CD14-positive monocyte (primary cell): ENCODE measurements at regions not wholly inside any gene's neighbourhood (a gene's known extent, or its start where the extent isn't known, plus 50 kb on each side); places are given as distances from the start of the nearest gene placed in this dataset.

ENCODE experiments used
- DNase-seq, 3 donors: peaks; one replicate each; pipeline ENCODE4 v3.0.0-alpha.2; 2011 to 2022
- H2AFZ ChIP-seq: 2 replicates; pipeline ENCODE4 v1.6.0; 2012; ENCODE audit warnings: mild to moderate bottlenecking, low read depth, low read length, inconsistent platforms; ENCODE audit not compliant: insufficient read depth, poor library complexity, severe bottlenecking
- H3K27ac ChIP-seq, 2 donors: 1 replicate in 1 of 2; 2 replicates in 1 of 2; pipeline ENCODE4 v1.5.1; 2012 to 2013; ENCODE audit warnings: low read length in 2 of 2, control low read depth in 1 of 2, inconsistent platforms in 1 of 2, low read depth in 1 of 2, mild to moderate bottlenecking in 1 of 2
- H3K27me3 ChIP-seq, 2 donors: one replicate each; pipeline versions ENCODE4 v1.6.0 to v1.6.1; 2011 to 2013; ENCODE audit warnings: low read length in 2 of 2; ENCODE audit not compliant: control insufficient read depth in 2 of 2, insufficient read depth in 2 of 2
- H3K36me3 ChIP-seq, 2 donors: replicated peaks in 1 of 2; 1 replicate in 1 of 2; 2 replicates in 1 of 2; pipeline versions ENCODE4 v1.5.1 to v1.6.1; 2012 to 2013; ENCODE audit warnings: low read length in 2 of 2, control low read depth in 1 of 2, inconsistent platforms in 1 of 2, mild to moderate bottlenecking in 1 of 2; ENCODE audit not compliant: insufficient read depth in 2 of 2, control insufficient read depth in 1 of 2
- H3K4me1 ChIP-seq, 2 donors: 1 replicate in 1 of 2; 2 replicates in 1 of 2; pipeline versions ENCODE4 v1.5.1 to v1.6.1; 2012 to 2013; ENCODE audit warnings: low read length in 2 of 2, control low read depth in 1 of 2, inconsistent platforms in 1 of 2, mild to moderate bottlenecking in 1 of 2, moderate library complexity in 1 of 2; ENCODE audit not compliant: insufficient read depth in 2 of 2, control insufficient read depth in 1 of 2
- H3K4me2 ChIP-seq: replicated peaks from 2 replicates; pipeline ENCODE3; 2012; ENCODE audit warnings: low read length, moderate library complexity, mild to moderate bottlenecking; ENCODE audit not compliant: poor library complexity, severe bottlenecking; ENCODE audit errors: extremely low read depth
- H3K4me3 ChIP-seq, 3 experiments: fragments of 200-600 bp in 1 of 3; sonication (generic) in 1 of 3; replicated peaks in 1 of 3; 1 replicate in 2 of 3; 2 replicates in 1 of 3; pipeline ENCODE4 v1.5.1; 2011 to 2013; ENCODE audit warnings: low read length in 3 of 3, mild to moderate bottlenecking in 3 of 3, control low read depth in 2 of 3, low read depth in 2 of 3, inconsistent platforms in 1 of 3, moderate library complexity in 1 of 3
- H3K79me2 ChIP-seq: 2 replicates; pipeline ENCODE4 v1.6.0; 2012; ENCODE audit warnings: mild to moderate bottlenecking, control low read depth, inconsistent platforms, low read length, moderate library complexity; ENCODE audit not compliant: insufficient read depth
- H3K9ac ChIP-seq: 2 replicates; pipeline ENCODE4 v1.6.0; 2017; ENCODE audit warnings: low read length, mild to moderate bottlenecking; ENCODE audit not compliant: insufficient read depth, poor library complexity, severe bottlenecking
- H3K9me3 ChIP-seq, 2 donors: replicated peaks in 1 of 2; 1 replicate in 1 of 2; 2 replicates in 1 of 2; pipeline versions ENCODE4 v1.5.1 to v1.6.1; 2012 to 2013; ENCODE audit warnings: low read length in 2 of 2, control low read depth in 1 of 2; ENCODE audit not compliant: control insufficient read depth in 1 of 2, insufficient read depth in 1 of 2
- H4K20me1 ChIP-seq: 2 replicates; pipeline ENCODE4 v1.6.0; 2012; ENCODE audit warnings: mild to moderate bottlenecking, low read length, control low read depth, moderate library complexity; ENCODE audit not compliant: insufficient read depth
- H3K27ac Mint-ChIP-seq, 7 donors: one replicate each; pipeline ENCODE4 v1.8.0; 2020; ENCODE audit warnings: mild to moderate bottlenecking in 7 of 7, mixed read lengths in 7 of 7, moderate library complexity in 6 of 7, inconsistent platforms in 2 of 7
- H3K27me3 Mint-ChIP-seq, 3 donors: one replicate each; pipeline ENCODE4 v1.8.0; 2021 to 2022; ENCODE audit warnings: low read depth in 3 of 3, mild to moderate bottlenecking in 3 of 3, mixed read lengths in 3 of 3, moderate library complexity in 3 of 3, inconsistent platforms in 1 of 3
- H3K36me3 Mint-ChIP-seq, 2 donors: one replicate each; pipeline ENCODE4 v1.8.0; 2020; ENCODE audit warnings: mixed read lengths in 2 of 2, inconsistent platforms in 1 of 2, mild to moderate bottlenecking in 1 of 2
- H3K4me1 Mint-ChIP-seq: one replicate; pipeline ENCODE4 v1.8.0; 2020; ENCODE audit warnings: mild to moderate bottlenecking, mixed read lengths
- H3K4me3 Mint-ChIP-seq, 2 donors: one replicate each; pipeline ENCODE4 v1.8.0; 2020; ENCODE audit warnings: mild to moderate bottlenecking in 2 of 2, mixed read lengths in 2 of 2, moderate library complexity in 1 of 2
- H3K9me3 Mint-ChIP-seq, 7 donors: one replicate each; pipeline ENCODE4 v1.8.0; 2020 to 2022; ENCODE audit warnings: mixed read lengths in 7 of 7, mild to moderate bottlenecking in 6 of 7, moderate library complexity in 6 of 7, inconsistent platforms in 2 of 7
- WGBS: methylation state at CpG from one replicate; pipeline ENCODE4 v1.1.5; 2013; ENCODE audit warnings: missing lambda C conversion rate; ENCODE audit not compliant: insufficient coverage; 5-methylcytosine and 5-hydroxymethylcytosine counted together
- intact Hi-C, 2 donors: fragments of 100-400 bp; cut with micrococcal nuclease; formaldehyde crosslinking; loops; one replicate each; pipeline versions ENCODE4 v1.15.0 to v1.15.1; 2023
- TF ChIP-seq, protein P1 (sequence below): fragments of 200-600 bp; IDR thresholded peaks from one replicate; pipeline ENCODE4 v1.8.0; 2022; ENCODE audit warnings: antibody characterized with exemption, mild to moderate bottlenecking

DNA sequence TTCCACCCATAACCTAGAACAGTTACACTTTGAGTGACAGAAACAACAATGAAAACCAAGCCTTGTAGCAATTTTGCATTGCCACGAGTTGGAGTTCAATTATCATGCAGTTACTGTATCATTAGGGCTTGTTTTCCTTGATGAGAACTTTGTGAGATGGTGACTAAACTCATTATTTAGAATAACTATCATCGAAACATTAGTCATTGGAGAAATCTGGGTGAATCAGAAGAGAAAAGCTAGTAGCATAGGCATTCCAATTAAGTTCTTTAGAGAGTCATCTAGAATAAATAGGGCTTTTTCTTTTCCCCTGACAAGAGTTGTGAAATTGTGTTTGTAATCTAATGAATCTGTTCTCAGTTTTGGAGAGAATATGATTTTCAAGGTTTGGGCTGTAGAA, 122.8 kb upstream of the DOCK10 start:
- H3K9ac ChIP-seq: no peak overlapping the region
- no peaks in the 10 kb centered on the region for H3K79me2 ChIP-seq
- no peaks in the 10 kb centered on the region for H3K36me3 ChIP-seq
- intact Hi-C loops: no loop called here
- Mint-ChIP-seq H3K27me3 (peaks cover 0 to 7% (median 0%) of the 10 kb centered on the region in 3 donors), H3K4me1 (peaks cover 7% of the 10 kb centered on the region), H3K36me3 (no peaks in the 10 kb centered on the region), H3K4me3 (no peak overlapping the region), H3K27ac (no peak overlapping the region), H3K9me3 (peaks cover 0 to 3% (median 0%) of the 10 kb centered on the region in 7 donors)
- DNase-seq: no peak
- H3K4me2 ChIP-seq: peak overlapping the region; percentile 8
- H3K4me1 ChIP-seq: peaks cover 0 to 6% of the 10 kb centered on the region in 2 donors
- H3K27me3 ChIP-seq: no peaks in the 10 kb centered on the region
- H3K9me3 ChIP-seq: no peaks in the 10 kb centered on the region
- no peak overlapping the region for H3K27ac ChIP-seq
- TF ChIP-seq, protein P1, sequence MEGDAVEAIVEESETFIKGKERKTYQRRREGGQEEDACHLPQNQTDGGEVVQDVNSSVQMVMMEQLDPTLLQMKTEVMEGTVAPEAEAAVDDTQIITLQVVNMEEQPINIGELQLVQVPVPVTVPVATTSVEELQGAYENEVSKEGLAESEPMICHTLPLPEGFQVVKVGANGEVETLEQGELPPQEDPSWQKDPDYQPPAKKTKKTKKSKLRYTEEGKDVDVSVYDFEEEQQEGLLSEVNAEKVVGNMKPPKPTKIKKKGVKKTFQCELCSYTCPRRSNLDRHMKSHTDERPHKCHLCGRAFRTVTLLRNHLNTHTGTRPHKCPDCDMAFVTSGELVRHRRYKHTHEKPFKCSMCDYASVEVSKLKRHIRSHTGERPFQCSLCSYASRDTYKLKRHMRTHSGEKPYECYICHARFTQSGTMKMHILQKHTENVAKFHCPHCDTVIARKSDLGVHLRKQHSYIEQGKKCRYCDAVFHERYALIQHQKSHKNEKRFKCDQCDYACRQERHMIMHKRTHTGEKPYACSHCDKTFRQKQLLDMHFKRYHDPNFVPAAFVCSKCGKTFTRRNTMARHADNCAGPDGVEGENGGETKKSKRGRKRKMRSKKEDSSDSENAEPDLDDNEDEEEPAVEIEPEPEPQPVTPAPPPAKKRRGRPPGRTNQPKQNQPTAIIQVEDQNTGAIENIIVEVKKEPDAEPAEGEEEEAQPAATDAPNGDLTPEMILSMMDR: no peak
- no peak overlapping the region for H3K4me3 ChIP-seq
- WGBS: no CpG with 5 or more reads among the region's 2 CpGs
- no peaks in the 10 kb centered on the region for H4K20me1 ChIP-seq
- peak overlapping the region; percentile 50 for H2AFZ ChIP-seq

DNA sequence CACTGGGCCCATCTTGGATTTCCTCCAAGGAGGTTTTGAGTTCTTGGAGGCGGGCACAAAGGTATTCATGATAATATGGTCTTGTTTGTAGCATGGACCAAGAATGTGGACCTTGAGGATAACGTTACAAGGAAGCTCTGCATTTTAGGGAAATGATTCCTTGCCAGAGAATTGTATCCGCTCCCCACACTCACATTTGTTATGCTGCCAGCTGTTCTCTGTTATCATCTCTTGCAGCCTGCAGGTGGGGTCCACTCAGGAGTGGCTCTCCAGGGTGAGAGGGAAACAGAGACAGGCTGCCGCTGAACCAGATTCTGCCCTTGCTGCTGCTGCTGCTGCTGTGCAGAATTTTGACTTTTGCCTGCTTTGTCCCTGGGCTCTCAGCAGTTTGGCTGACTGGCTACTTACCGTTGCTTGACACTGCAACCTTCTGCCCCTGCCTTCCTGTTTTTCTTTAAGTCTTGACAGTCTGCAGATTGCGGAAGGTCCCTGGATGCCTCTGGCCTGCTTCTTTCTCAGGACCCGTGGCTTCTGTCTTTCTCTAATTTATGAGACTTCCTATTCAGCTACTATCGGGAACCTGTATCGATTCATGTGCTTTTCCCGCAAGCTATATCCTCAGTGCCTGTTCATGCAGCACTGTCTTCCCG, 122.3 kb upstream of the DOCK10 start:
- H3K4me1 ChIP-seq: peaks cover 0 to 6% of the 10 kb centered on the region in 2 donors
- peaks cover 7% of the 10 kb centered on the region for H3K4me1 Mint-ChIP-seq
- H3K27ac ChIP-seq: no peak overlapping the region
- H3K36me3 Mint-ChIP-seq: no peaks in the 10 kb centered on the region
- peak overlapping the region in 1 of 2 donors; percentile 14 for H3K4me3 Mint-ChIP-seq
- TF ChIP-seq, protein P1: no peak
- H3K9ac ChIP-seq: no peak overlapping the region
- H3K27me3 ChIP-seq: no peaks in the 10 kb centered on the region
- peak overlapping the region; percentile 8 for H3K4me2 ChIP-seq
- H3K9me3 ChIP-seq: no peaks in the 10 kb centered on the region
- intact Hi-C loops: no loop called here
- H3K79me2 ChIP-seq: no peaks in the 10 kb centered on the region
- H3K4me3 ChIP-seq: no peak overlapping the region
- no peak overlapping the region for H3K27ac Mint-ChIP-seq
- H3K27me3 Mint-ChIP-seq: peaks cover 0 to 7% (median 0%) of the 10 kb centered on the region in 3 donors
- peak in 2 of 3 donors; percentile 4 to 15 for DNase-seq
- H4K20me1 ChIP-seq: no peaks in the 10 kb centered on the region
- peak overlapping the region; percentile 50 for H2AFZ ChIP-seq
- WGBS: 14% methylated on average over 7 of the region's 11 CpGs
- peaks cover 0 to 3% (median 0%) of the 10 kb centered on the region in 7 donors for H3K9me3 Mint-ChIP-seq
- H3K36me3 ChIP-seq: no peaks in the 10 kb centered on the region
